Cardiac muscle cell (in vitro differentiated cells and primary cell): ENCODE measurements at regions not wholly inside any gene's neighbourhood (a gene's known extent, or its start where the extent isn't known, plus 50 kb on each side); places are given as distances from the start of the nearest gene placed in this dataset.
"Not testable (repeated sequence)": the region's sequence is repeated elsewhere in the genome, so short reads cannot be mapped to it uniquely, and the experiment has no call there.

Source experiments
- DNase-seq, 2 donors: peaks; one replicate each; pipeline versions ENCODE4 v3.0.0 to v3.0.0-alpha.2; 2010 to 2017; ENCODE audit warnings: low read depth in 1 of 2, low spot score in 1 of 2
- H3K27ac ChIP-seq: fragments of 200-600 bp; sonication (generic); 2 replicates; pipeline ENCODE4 v1.5.1; 2016
- H3K27me3 ChIP-seq: fragments of 200-600 bp; sonication (generic); 2 replicates; pipeline ENCODE4 v1.6.0; 2016; ENCODE audit warnings: control low read depth
- H3K36me3 ChIP-seq: fragments of 200-600 bp; sonication (generic); 2 replicates; pipeline ENCODE4 v1.5.1; 2016; ENCODE audit warnings: control low read depth
- H3K4me1 ChIP-seq: fragments of 200-600 bp; sonication (generic); 2 replicates; pipeline ENCODE4 v1.8.1; 2017; ENCODE audit warnings: low read depth, mild to moderate bottlenecking, mixed run types
- H3K4me3 ChIP-seq: fragments of 200-600 bp; sonication (generic); 2 replicates; pipeline ENCODE4 v1.5.1; 2016; ENCODE audit warnings: mild to moderate bottlenecking
- H3K9me3 ChIP-seq: fragments of 200-600 bp; sonication (generic); 2 replicates; pipeline ENCODE4 v1.5.1; 2017; ENCODE audit warnings: low read depth, mild to moderate bottlenecking, control low read depth
- TF ChIP-seq, protein P1 (sequence below): IDR thresholded peaks from 2 replicates; pipeline ENCODE4 v1.5.1; 2012; ENCODE audit warnings: low read depth, mild to moderate bottlenecking, low read length

GRCh38 chr21:36212513-36212780, 55.8 kb downstream of the DOP1B start:
- TF ChIP-seq, protein P1, sequence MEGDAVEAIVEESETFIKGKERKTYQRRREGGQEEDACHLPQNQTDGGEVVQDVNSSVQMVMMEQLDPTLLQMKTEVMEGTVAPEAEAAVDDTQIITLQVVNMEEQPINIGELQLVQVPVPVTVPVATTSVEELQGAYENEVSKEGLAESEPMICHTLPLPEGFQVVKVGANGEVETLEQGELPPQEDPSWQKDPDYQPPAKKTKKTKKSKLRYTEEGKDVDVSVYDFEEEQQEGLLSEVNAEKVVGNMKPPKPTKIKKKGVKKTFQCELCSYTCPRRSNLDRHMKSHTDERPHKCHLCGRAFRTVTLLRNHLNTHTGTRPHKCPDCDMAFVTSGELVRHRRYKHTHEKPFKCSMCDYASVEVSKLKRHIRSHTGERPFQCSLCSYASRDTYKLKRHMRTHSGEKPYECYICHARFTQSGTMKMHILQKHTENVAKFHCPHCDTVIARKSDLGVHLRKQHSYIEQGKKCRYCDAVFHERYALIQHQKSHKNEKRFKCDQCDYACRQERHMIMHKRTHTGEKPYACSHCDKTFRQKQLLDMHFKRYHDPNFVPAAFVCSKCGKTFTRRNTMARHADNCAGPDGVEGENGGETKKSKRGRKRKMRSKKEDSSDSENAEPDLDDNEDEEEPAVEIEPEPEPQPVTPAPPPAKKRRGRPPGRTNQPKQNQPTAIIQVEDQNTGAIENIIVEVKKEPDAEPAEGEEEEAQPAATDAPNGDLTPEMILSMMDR: no peak
- Histone ChIP-seq H3K36me3 (no peaks in the 10 kb centered on the region), H3K4me1 (no peaks in the 10 kb centered on the region), H3K9me3 (no peaks in the 10 kb centered on the region), H3K4me3 (no peak overlapping the region), H3K27me3 (peaks cover 3% of the 10 kb centered on the region), H3K27ac (no peak overlapping the region)
- DNase-seq: peak in 1 of 2 donors; percentile 8

DNA sequence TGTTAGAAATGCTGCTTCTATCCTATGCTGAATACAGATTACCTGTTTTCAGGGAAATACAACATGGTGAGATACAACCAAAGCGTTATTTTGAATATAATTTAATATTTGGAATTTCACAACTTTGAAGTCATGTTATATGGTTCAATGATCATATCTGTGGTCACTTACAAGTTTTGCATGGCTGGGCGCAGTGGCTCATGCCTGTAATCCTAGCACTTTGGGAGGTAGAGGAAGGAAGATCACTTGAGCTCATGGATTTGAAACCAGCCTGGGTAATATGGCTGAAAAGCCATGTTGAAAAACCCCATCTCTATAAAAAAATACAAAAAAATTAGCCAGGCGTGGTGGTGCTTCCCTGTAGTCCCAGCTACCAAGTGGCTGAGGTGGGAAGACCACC, 57.9 kb downstream of the DOP1B start:
- H3K9me3 ChIP-seq: no peaks in the 10 kb centered on the region
- TF ChIP-seq, protein P1: no peak

DNA sequence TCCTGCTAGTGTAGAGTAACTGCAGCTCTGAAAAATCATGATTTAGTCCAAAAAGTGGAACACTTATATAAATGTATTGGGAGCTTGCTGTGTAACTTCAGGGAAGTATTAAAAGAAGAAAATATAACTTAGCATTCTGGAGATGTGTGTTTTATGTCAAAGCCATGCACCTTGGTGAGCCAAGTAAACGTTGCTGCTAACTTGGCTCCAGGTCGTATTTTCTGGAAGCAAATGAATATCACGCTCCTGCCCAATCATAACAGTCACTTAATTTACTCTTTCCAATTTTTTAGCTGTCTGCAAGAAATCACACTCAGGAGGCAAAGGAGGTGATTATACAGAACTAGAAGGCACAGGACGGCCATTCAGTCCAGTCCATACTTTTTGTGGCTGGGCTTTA, 61.1 kb downstream of the DOP1B start:
- peaks cover 7% of the 10 kb centered on the region for H3K4me1 ChIP-seq
- H3K27ac ChIP-seq: no peak overlapping the region
- no peak for DNase-seq
- H3K9me3 ChIP-seq: no peaks in the 10 kb centered on the region
- TF ChIP-seq, protein P1: no peak
- H3K4me3 ChIP-seq: no peak overlapping the region
- H3K36me3 ChIP-seq: no peaks in the 10 kb centered on the region
- no peaks in the 10 kb centered on the region for H3K27me3 ChIP-seq

More for the DNA sequence above, 57.9 kb downstream of the DOP1B start:
- peaks cover 4% of the 10 kb centered on the region for H3K4me1 ChIP-seq
- H3K27ac ChIP-seq: no peak overlapping the region
- H3K27me3 ChIP-seq: peaks cover 3% of the 10 kb centered on the region
- H3K4me3 ChIP-seq: no peak overlapping the region
- DNase-seq: no peak
- H3K36me3 ChIP-seq: no peaks in the 10 kb centered on the region

GRCh38 chr21:36218691-36219090, 62.1 kb downstream of the DOP1B start:
- Histone ChIP-seq H3K4me3 (no peak overlapping the region), H3K9me3 (no peaks in the 10 kb centered on the region), H3K27me3 (no peaks in the 10 kb centered on the region), H3K36me3 (no peaks in the 10 kb centered on the region), H3K27ac (no peak overlapping the region), H3K4me1 (peaks cover 7% of the 10 kb centered on the region)
- TF ChIP-seq, protein P1: no peak
- no peak for DNase-seq

DNA sequence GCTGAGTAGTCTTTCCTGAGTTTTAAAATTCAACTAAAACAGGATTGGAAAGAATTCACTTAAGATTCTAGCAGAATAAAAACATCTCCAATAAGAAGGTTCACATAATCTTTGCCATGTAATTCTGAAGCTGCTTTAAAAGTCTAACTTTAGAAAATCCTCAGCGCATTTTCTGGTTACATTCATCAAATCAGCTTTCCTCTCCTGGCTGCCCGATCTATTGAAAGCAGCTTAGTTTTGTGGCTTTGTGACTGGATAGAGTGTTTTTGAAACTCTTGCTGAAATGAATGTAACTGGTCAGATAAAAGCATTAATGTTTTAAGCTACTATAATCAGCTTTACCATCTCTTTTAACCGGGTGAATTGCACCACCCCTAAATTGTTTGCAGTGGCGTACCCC, 66.8 kb downstream of the DOP1B start:
- Histone ChIP-seq H3K4me1 (peaks cover 7% of the 10 kb centered on the region), H3K27me3 (no peaks in the 10 kb centered on the region), H3K27ac (no peak overlapping the region), H3K9me3 (no peaks in the 10 kb centered on the region), H3K4me3 (no peak overlapping the region), H3K36me3 (no peaks in the 10 kb centered on the region)
- no peak for DNase-seq
- TF ChIP-seq, protein P1: no peak

DNA sequence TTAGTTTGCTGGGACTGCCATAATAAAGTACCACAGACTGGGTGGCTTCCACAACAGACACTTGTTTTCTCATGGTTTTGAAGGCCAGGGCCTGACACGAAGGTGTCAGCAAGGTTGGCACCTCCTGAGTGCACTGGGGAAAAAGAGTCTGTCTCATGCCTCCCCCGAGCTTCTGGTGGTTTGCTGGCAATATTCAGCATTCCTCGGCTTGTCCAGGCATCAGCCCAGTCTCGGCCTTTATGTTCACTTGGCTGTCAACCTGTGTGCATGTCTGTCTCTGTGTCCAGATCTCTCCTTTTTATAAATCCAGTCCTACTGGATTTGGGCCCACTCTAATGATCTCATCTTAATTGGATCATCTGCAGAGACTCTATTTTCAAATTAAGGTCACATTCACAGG, 72.6 kb downstream of the DOP1B start:
- no peaks in the 10 kb centered on the region for H3K9me3 ChIP-seq
- H3K4me1 ChIP-seq: peaks cover 11% of the 10 kb centered on the region
- H3K36me3 ChIP-seq: no peaks in the 10 kb centered on the region
- DNase-seq: no peak
- no peaks in the 10 kb centered on the region for H3K27me3 ChIP-seq
- H3K27ac ChIP-seq: no peak overlapping the region
- no peak overlapping the region for H3K4me3 ChIP-seq
- TF ChIP-seq, protein P1: no peak

GRCh38 chr21:36231444-36231843, 74.8 kb downstream of the DOP1B start:
- not testable (repeated sequence) for DNase-seq, H3K27ac ChIP-seq, H3K27me3 ChIP-seq, H3K9me3 ChIP-seq, H3K36me3 ChIP-seq, H3K4me3 ChIP-seq
- H3K4me1 ChIP-seq: peaks cover 19% of the 10 kb centered on the region
